ENCODE measurements at regions not wholly inside any gene's neighbourhood (a gene's known extent, or its start where the extent isn't known, plus 50 kb on each side); places are given as distances from the start of the nearest gene placed in this dataset.

GRCh38 chr9:134272302-134273023 lies 53.8 kb upstream of the RXRA start:
- intact Hi-C loops (cut with micrococcal nuclease) (no loop called here), in situ Hi-C loops (cut with MboI) (no loop called here)
- ChIA-PET POLR2A (interaction anchor here (0.6 kb wide), 1 partner anchor 1201 kb away, joined by 4 read pairs; no protein-coding TSS in a partner anchor), CTCF (ENCODE audit: low intra/inter-chr PET ratio) (no interaction called here)
- H2AFZ ChIP-seq (ENCODE audit: low read depth, low read length): no peak overlapping the region
- no peak overlapping the region for H3K4me3 ChIP-seq
- BruUV-seq (replicated peaks): no TSS peak
- ATAC-seq (no peak), DNase-seq (ENCODE audit: extremely low read depth in 1 of 4, low spot score in 3 of 4) (no peak), FAIRE-seq (no peak)
- H3K4me1 ChIP-seq (replicated peaks in 1 of 2; ENCODE audit: control insufficient read depth in 2 of 2, insufficient read depth in 2 of 2, low read length in 2 of 2): peaks cover 0 to 14% of the 10 kb centered on the region in 2 experiments; a peak in 4 of 5 replicates
- H4K20me1 ChIP-seq (replicated peaks; ENCODE audit: control insufficient read depth, insufficient read depth, low read length): peaks cover 22% of the 10 kb centered on the region
- no peak overlapping the region for H3K9ac ChIP-seq (ENCODE audit: insufficient read depth in 1 of 2, low read depth in 2 of 2, low read length in 2 of 2)
- no peaks in the 10 kb centered on the region for H3K9me3 ChIP-seq (replicated peaks; ENCODE audit: control insufficient read depth, insufficient read depth, low read depth, low read length)
- H3K36me3 ChIP-seq (ENCODE audit: control insufficient read depth, insufficient read depth, low read length): no peaks in the 10 kb centered on the region
- TF ChIP-seq NR4A1 (CRISPR knock-in tag; IDR thresholded peaks at IDR 0.05) (no peak), NR4A1 (tag; IDR thresholded peaks at IDR 0.05) (no peak)
- no peak overlapping the region for H3K4me2 ChIP-seq (ENCODE audit: insufficient read depth, low read length)
- WGBS (ENCODE audit: insufficient coverage, low coverage, missing lambda C conversion rate): under 1% methylated on average over 18 of the region's 21 CpGs
- no peak overlapping the region for H3K27ac ChIP-seq (ENCODE audit: extremely low read depth, low read depth, low read length)
- H3K79me2 ChIP-seq (ENCODE audit: control insufficient read depth, insufficient read depth, low read length): no peaks in the 10 kb centered on the region
- H3K27me3 ChIP-seq (ENCODE audit: control insufficient read depth in 2 of 2, insufficient read depth in 2 of 2, low read length in 2 of 2): peaks cover 31 to 86% of the 10 kb centered on the region in 2 experiments
- no peaks in the 10 kb centered on the region for H3K9me1 ChIP-seq (ENCODE audit: control insufficient read depth, insufficient read depth, low read length)

- Histone ChIP-seq H3K79me2 (ENCODE audit: control insufficient read depth, insufficient read depth, low read length) (no peaks in the 10 kb centered on the region), H3K4me3 (no peak overlapping the region), H3K4me2 (ENCODE audit: insufficient read depth, low read length) (no peak overlapping the region), H2AFZ (ENCODE audit: low read depth, low read length) (no peak overlapping the region), H3K9me3 (replicated peaks; ENCODE audit: control insufficient read depth, insufficient read depth, low read depth, low read length) (peaks cover 4% of the 10 kb centered on the region), H3K9me1 (ENCODE audit: control insufficient read depth, insufficient read depth, low read length) (no peaks in the 10 kb centered on the region), H3K27ac (ENCODE audit: extremely low read depth, low read depth, low read length) (no peak overlapping the region), H3K9ac (ENCODE audit: insufficient read depth in 1 of 2, low read depth in 2 of 2, low read length in 2 of 2) (no peak overlapping the region), H3K36me3 (ENCODE audit: control insufficient read depth, insufficient read depth, low read length) (no peaks in the 10 kb centered on the region), H3K4me1 (replicated peaks in 1 of 2; ENCODE audit: control insufficient read depth in 2 of 2, insufficient read depth in 2 of 2, low read length in 2 of 2) (peaks cover 0 to 13% of the 10 kb centered on the region in 2 experiments; a peak in 4 of 5 replicates), H3K27me3 (ENCODE audit: control insufficient read depth in 2 of 2, insufficient read depth in 2 of 2, low read length in 2 of 2) (peaks cover 23 to 81% of the 10 kb centered on the region in 2 experiments), H4K20me1 (replicated peaks; ENCODE audit: control insufficient read depth, insufficient read depth, low read length) (peaks cover 22% of the 10 kb centered on the region)
- no TSS peak for BruUV-seq (replicated peaks)
- POLR2A ChIA-PET: interaction anchor here (0.5 to 0.7 kb wide), 3 partner anchors 9 to 517 kb away, joined by 3 to 4 read pairs (median 3); no protein-coding TSS in a partner anchor
- intact Hi-C loops (cut with micrococcal nuclease) (no loop called here), in situ Hi-C loops (cut with MboI) (no loop called here)
- CTCF ChIA-PET (ENCODE audit: low intra/inter-chr PET ratio): no interaction called here
- WGBS (ENCODE audit: insufficient coverage, low coverage, missing lambda C conversion rate): 0% methylated on average over 5 of the region's 5 CpGs
- no peak for ATAC-seq
- no peak for DNase-seq (ENCODE audit: extremely low read depth in 1 of 4, low spot score in 3 of 4)
- FAIRE-seq: no peak
- no peak for TF ChIP-seq TAF1 (IDR thresholded peaks at IDR 0.05; ENCODE audit: control insufficient read depth, extremely low read depth, insufficient read depth, low read length, severe bottlenecking)
- TF ChIP-seq PHTF2 (CRISPR knock-in tag; IDR thresholded peaks at IDR 0.05): no peak
- no peak for TF ChIP-seq PTRF (tag; IDR thresholded peaks at IDR 0.05)
- no peak for TF ChIP-seq MCM2 (IDR thresholded peaks at IDR 0.05; ENCODE audit: low read depth)
- no peak for TF ChIP-seq ZNF766 (CRISPR knock-in tag; conservative IDR thresholded peaks at IDR 0.05)
- TF ChIP-seq MCM7 (IDR thresholded peaks at IDR 0.05): no peak
- no peak for TF ChIP-seq ARNT (IDR thresholded peaks at IDR 0.05)
- TF ChIP-seq NFIX (CRISPR knock-in tag; IDR thresholded peaks at IDR 0.05; ENCODE audit: low read depth): no peak
- no peak for TF ChIP-seq BRD9 (IDR thresholded peaks at IDR 0.05; ENCODE audit: low read depth, partially characterized antibody)
- no peak for TF ChIP-seq BCLAF1 (IDR thresholded peaks at IDR 0.05; ENCODE audit: borderline replicate concordance in 1 of 2, control insufficient read depth in 1 of 2, low read depth in 2 of 2, low read length in 1 of 2)
Measured at GRCh38 chr9:134273647-134274046, 52.6 kb upstream of the RXRA start.
